ENCODE measurements at regions not wholly inside any gene's neighbourhood (a gene's known extent, or its start where the extent isn't known, plus 50 kb on each side); places are given as distances from the start of the nearest gene placed in this dataset.

DNA sequence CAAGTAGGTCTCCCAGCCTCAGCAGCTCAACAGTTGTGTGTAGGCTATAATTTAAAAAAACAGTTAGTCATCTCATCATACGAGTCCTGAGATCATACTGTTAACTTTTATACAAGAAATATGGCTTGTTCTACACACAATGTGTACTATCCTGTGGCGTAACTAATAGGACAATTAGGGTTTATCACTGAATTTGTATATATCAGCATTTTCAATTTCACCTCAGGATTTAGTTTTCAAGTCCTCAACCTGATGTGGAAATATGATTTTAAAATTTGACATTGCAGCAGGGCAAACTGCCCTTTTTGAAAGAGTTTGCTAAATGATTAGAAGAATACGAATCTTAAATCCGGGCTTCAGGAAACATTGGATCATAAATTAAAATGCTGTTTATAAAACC, 237.2 kb upstream of the CTBP2 start:
- Histone ChIP-seq H3K9me3 (replicated peaks) (no peaks in the 10 kb centered on the region), H3K36me3 (no peaks in the 10 kb centered on the region)

DNA sequence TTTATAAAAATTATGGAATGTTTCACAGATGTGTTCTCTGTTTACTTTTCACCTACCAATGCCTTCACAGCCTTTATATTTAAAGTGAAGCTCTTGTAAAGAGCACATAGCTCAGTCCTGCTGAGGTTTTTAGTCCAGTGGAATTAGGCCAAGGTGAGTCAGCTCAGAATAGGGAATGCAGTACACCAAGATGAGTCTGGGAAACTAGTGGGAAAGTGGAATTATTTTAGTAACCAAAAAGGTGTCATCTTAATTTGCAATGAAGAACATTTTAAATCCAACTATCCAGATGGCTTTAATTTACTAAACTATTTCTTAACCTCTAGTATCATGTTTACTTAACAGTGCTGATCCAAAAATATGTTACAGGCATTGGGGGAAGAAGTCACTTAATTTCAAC, 236.3 kb upstream of the CTBP2 start:
- Histone ChIP-seq H3K36me3 (no peaks in the 10 kb centered on the region), H3K27me3 (no peaks in the 10 kb centered on the region), H3K9me3 (replicated peaks) (no peaks in the 10 kb centered on the region), H3K4me1 (no peaks in the 10 kb centered on the region), H3K27ac (no peak overlapping the region), H3K4me3 (no peak overlapping the region)
- DNase-seq, result no peak

More for the DNA sequence above, 237.2 kb upstream of the CTBP2 start:
- DNase-seq, result no peak
- no peaks in the 10 kb centered on the region for H3K4me1 ChIP-seq
- no peak overlapping the region for H3K4me3 ChIP-seq
- no peak overlapping the region for H3K27ac ChIP-seq
- no peaks in the 10 kb centered on the region for H3K27me3 ChIP-seq

DNA sequence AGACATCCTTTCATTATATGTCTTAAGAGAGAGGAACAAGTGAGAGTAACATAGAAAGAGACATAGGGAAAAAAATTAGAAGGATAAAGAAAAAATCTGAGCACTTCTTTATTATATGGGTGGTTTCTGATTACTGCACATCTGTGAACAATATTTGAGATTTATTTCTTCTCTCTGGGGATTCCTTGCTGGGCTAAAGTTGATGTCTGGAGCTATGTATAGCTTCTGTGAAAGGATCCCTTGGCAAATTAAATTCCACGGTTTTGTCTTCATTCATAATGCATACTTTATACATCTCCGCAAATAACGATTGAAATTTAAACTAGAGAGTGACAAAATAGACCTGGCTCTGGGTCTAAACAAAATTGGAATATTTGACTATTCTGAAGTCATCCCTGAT, 232.2 kb upstream of the CTBP2 start:
- Histone ChIP-seq H3K9me3 (replicated peaks) (no peaks in the 10 kb centered on the region), H3K4me3 (no peak overlapping the region), H3K27ac (no peak overlapping the region), H3K36me3 (no peaks in the 10 kb centered on the region), H3K27me3 (no peaks in the 10 kb centered on the region), H3K4me1 (no peaks in the 10 kb centered on the region)
- no peak for DNase-seq

DNA sequence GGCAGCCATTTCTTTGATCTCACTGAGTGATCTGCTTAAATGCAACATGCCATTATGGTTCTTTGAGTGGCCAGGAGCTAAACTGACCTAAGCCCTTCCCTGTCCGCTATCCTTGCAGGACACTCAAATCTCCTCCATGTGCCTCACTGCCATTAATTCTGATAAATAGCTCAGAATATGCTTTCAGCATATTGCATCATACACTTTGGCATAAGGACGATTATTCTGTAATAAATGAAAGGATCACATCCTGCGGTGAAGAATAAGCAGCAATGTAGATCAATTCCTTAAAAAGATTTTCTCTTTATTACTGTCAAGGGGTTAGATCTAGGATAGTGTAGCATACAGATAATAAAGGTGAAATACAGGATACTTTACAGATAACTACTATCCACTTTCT, 231.8 kb upstream of the CTBP2 start:
- Histone ChIP-seq H3K9me3 (replicated peaks) (no peaks in the 10 kb centered on the region), H3K27me3 (no peaks in the 10 kb centered on the region), H3K27ac (no peak overlapping the region), H3K36me3 (no peaks in the 10 kb centered on the region), H3K4me3 (no peak overlapping the region), H3K4me1 (no peaks in the 10 kb centered on the region)
- no peak for DNase-seq

DNA sequence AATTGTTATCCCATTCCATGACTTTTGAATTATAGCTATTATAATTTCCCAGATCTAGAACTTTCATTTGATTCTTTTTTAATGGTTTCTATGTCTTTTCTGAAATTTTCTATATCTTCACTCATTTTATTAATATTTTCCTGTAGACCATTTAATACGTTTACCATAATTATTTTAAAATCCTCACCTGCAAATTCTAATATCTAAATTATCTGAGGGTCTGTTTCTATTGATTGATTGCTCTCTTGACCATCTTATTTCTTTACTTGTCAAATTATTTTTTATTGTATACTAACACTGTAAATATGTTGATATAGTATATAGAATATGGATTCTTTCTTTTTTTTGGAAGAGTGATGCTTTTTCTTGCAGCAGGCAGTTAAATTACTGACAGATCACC, 229.3 kb upstream of the CTBP2 start:
- DNase-seq, result no peak
- no peaks in the 10 kb centered on the region for H3K36me3 ChIP-seq
- H3K4me3 ChIP-seq, result no peak overlapping the region
- H3K27ac ChIP-seq, result no peak overlapping the region
- no peaks in the 10 kb centered on the region for H3K9me3 ChIP-seq (replicated peaks)
- H3K27me3 ChIP-seq, result no peaks in the 10 kb centered on the region
- no peaks in the 10 kb centered on the region for H3K4me1 ChIP-seq

DNA sequence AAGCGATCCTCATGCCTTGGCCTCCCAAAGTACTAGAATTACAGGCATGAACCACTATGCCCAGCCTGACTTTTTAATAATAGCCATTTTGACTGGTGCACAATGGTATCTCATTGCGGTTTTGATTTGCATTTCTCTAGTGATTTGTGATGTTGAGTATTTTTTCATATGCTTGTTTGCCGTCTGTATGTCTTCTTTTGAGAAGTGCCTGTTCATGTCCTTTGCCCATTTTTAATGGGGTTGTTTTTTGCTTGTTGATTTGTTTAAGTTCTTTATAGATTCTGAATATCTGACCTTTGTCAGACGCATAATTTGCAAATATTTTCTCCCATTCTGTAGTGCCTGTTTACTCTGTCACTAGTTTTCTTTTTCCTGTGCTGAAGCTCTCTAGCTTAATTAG, 219.2 kb upstream of the CTBP2 start:
- no peaks in the 10 kb centered on the region for H3K9me3 ChIP-seq (replicated peaks)
- no peaks in the 10 kb centered on the region for H3K36me3 ChIP-seq
- H3K27me3 ChIP-seq, result no peaks in the 10 kb centered on the region
- no peak overlapping the region for H3K4me3 ChIP-seq
- H3K4me1 ChIP-seq, result no peaks in the 10 kb centered on the region
- no peak overlapping the region for H3K27ac ChIP-seq
- no peak for DNase-seq

DNA sequence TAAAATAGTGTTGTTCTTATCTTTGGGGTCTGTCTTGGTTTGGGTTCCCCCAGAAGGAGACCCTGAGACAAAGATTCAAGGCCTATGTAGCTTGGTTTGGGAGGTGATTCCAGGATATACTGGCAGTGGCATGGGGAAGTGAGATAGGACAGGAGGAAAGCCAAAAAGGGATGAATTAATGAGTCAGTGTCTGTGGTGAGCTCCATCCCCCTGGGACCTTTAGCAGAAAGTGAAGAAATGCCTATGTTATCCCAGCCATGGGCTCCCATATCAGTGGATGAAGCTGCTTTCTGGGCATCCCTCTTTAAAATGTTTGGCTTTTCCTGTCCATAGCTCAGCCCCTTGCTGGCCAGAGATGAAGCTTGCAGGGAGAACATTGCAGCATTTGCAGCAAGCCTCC, 217.0 kb upstream of the CTBP2 start:
- H3K36me3 ChIP-seq, result no peaks in the 10 kb centered on the region
- H3K4me3 ChIP-seq, result no peak overlapping the region
- DNase-seq, result no peak
- no peak overlapping the region for H3K27ac ChIP-seq
- H3K27me3 ChIP-seq, result no peaks in the 10 kb centered on the region
- H3K4me1 ChIP-seq, result no peaks in the 10 kb centered on the region
- H3K9me3 ChIP-seq (replicated peaks), result no peaks in the 10 kb centered on the region

DNA sequence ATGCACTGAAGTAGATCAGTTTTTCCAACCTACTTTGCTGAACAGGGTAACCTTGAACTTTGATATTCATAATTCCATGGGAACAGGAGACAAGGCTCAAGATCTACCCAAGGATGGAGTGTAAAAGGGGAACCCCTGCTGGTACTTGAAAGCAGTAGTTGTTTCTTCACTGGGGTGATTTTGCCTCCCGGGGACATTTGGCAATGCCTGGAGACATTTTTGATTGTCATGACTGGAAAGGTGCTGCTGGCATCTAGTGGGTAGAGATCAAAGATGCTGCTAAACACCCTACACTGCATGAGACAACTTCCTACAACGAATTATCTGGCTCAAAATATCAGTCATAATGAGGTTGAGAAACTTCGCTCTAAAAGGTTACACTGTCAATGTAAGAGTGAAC, 214.8 kb upstream of the CTBP2 start:
- Histone ChIP-seq H3K4me3 (no peak overlapping the region), H3K27ac (no peak overlapping the region), H3K27me3 (no peaks in the 10 kb centered on the region), H3K36me3 (no peaks in the 10 kb centered on the region), H3K4me1 (no peaks in the 10 kb centered on the region), H3K9me3 (replicated peaks) (no peaks in the 10 kb centered on the region)
- DNase-seq, result peak in 1 of 2 experiments; percentile 14

DNA sequence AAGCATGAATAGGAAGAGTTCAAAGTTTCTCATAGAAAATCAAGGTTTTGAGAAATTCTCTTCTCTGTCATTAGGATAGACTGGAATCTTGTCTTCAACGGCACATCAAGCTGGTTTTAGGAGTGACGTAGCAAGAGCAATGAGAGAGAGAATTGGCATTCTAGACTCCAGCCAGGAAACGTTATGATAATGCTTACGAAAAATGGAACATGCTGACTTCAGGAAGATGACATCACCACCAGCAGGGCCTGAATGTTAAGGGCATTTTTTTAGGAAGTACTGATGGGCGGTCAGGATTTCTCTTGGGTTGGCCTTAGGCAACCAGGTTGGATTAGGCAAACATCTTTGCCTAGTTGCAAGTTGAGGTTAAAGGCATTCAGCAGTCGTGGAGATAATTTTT, 213.2 kb upstream of the CTBP2 start:
- Histone ChIP-seq H3K27me3 (no peaks in the 10 kb centered on the region), H3K4me1 (no peaks in the 10 kb centered on the region), H3K4me3 (no peak overlapping the region), H3K9me3 (replicated peaks) (no peaks in the 10 kb centered on the region), H3K27ac (no peak overlapping the region), H3K36me3 (no peaks in the 10 kb centered on the region)
- no peak for DNase-seq

DNA sequence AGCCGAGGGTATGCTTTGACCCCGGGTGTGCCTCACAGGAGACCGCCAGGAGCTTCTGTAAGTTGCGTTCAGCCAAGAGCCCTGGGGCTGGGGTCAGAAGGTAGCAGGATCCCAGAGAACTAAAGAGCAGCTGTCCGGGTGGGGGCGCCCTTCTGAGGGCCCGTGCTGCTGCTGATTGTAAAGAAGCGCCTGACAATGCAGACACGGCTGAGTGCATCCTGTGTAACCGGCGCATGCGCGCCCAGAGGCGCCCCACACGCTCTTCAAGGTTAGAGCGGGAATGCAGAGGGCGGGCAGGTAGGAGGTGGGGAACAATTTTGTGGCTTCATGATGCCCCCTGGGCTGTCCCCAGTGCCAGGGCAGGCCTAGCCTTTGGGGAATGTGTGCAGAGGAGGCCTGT, 210.2 kb upstream of the CTBP2 start:
- Histone ChIP-seq H3K9me3 (replicated peaks) (no peaks in the 10 kb centered on the region), H3K4me1 (no peaks in the 10 kb centered on the region), H3K36me3 (no peaks in the 10 kb centered on the region), H3K27ac (no peak overlapping the region), H3K4me3 (no peak overlapping the region), H3K27me3 (no peaks in the 10 kb centered on the region)
- peak in 1 of 2 experiments; percentile 2 for DNase-seq

DNA sequence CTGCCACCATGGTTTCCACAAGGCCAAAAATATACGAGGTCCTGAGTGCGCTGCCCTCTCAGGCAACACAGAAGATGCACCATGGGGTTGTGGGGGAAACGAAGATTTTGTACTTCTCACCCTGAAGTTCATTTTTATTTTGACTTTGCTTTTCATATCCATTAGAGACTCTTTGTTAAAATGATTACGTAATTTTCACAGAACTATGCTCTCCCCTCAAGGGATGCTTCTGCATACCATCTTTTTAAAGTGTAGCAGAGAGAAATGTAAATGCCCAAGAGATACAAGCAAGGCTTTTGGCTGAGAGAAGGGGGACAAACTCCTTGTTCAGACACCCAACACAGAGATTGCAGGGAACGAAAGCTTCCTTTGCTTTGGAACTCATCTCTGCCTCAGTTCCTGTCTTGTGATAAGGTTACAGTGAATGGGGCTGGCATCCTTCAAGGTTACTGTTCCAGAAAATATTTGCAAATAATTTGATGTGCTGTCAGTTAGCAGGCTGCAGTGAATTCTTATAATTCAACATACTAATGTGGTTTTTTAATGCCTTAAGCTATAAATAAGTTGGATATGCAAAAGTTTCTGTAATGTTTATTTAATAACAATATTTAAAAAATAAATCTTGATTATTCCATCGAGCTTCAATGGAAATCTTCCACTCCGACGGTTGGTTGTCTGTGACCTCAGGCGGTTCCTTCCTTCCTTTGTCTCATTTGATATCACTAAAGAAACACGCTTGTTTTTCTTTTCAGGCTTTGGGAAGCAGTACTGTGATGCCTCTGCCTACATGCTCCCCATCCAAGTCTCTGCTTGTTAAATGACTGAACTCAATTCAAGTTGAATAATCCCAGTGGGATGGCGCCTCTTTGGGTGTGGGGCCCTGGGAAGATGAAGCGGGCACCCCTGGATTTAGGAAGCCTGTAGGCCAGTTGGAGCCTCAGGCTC, 209.3 kb upstream of the CTBP2 start:
- DNase-seq, result no peak
- no peak overlapping the region for H3K4me3 ChIP-seq
- no peak overlapping the region for H3K27ac ChIP-seq
- H3K27me3 ChIP-seq, result no peaks in the 10 kb centered on the region
- H3K36me3 ChIP-seq, result no peaks in the 10 kb centered on the region
- no peaks in the 10 kb centered on the region for H3K4me1 ChIP-seq
- H3K9me3 ChIP-seq (replicated peaks), result no peaks in the 10 kb centered on the region

DNA sequence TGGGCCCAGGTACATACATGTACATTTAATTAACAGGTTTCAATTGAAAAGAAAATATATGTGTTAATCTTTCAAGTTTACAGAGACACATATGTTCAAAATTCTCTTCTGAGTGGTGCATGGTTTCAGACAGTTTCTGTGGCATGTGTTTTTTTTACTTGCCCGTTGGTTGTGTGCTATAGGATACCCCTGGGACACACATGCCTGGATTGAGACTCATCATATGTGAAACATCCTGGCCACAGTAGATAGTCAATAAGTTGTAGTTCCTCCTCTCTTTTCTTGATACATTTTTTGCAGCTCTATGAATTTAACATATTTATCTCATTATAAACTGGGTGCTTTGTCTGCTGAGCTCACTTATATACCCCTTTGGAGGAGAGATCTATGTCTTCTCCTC, 207.8 kb upstream of the CTBP2 start:
- no peak for DNase-seq

DNA sequence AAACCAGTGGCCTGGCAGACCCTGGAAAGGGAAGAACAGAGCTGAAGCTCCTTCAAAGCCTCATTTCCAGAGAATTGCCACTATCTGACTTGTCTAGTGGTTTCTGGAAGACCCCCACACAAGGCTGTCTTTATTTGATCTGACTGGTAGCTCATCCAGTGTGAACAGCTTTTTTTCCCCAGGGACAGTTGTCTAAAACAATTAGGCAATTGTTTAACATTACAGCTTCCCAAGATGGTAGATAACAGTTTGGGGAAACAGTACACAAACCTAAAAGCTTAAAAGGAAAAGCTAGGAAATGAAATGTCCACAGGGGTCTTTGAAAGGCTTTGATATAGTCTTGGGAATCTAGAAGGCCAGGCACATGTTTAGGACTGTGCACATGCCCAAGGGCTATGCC, 203.4 kb upstream of the CTBP2 start:
- no peaks in the 10 kb centered on the region; the same call in 1 of the 2 replicates for H3K27me3 ChIP-seq
- peak in 1 of 2 experiments; percentile 1 for DNase-seq
- no peak overlapping the region for H3K27ac ChIP-seq
- H3K4me1 ChIP-seq, result no peaks in the 10 kb centered on the region
- no peaks in the 10 kb centered on the region for H3K36me3 ChIP-seq
- no peak overlapping the region for H3K4me3 ChIP-seq
- H3K9me3 ChIP-seq (replicated peaks), result no peaks in the 10 kb centered on the region

More for the DNA sequence above, 207.8 kb upstream of the CTBP2 start:
- Histone ChIP-seq H3K4me3 (no peak overlapping the region), H3K4me1 (no peaks in the 10 kb centered on the region), H3K36me3 (no peaks in the 10 kb centered on the region), H3K27me3 (no peaks in the 10 kb centered on the region; the same call in 1 of the 2 replicates), H3K27ac (no peak overlapping the region), H3K9me3 (replicated peaks) (no peaks in the 10 kb centered on the region)

DNA sequence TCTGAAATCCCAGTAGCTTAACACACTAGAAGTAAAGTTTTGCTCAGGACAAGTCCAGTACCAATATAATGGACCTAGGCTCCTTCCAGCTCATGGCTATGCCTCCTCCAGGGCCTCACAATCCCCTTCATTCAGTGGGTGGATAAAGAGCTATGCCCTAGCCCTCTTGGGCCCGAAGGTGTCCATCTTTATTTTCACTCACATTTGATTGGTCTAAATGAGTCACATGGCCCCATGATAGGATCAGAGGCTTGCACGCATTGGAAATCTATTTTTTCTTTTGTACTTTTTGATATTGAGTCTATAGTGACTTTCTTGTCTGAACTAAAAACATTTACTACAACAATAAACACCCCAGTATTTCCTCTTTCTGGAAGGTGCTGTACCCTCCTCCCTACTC, 202.6 kb upstream of the CTBP2 start:
- Histone ChIP-seq H3K9me3 (replicated peaks) (no peaks in the 10 kb centered on the region), H3K27me3 (no peaks in the 10 kb centered on the region; the same call in 1 of the 2 replicates), H3K36me3 (no peaks in the 10 kb centered on the region), H3K4me3 (no peak overlapping the region), H3K27ac (no peak overlapping the region), H3K4me1 (no peaks in the 10 kb centered on the region)
- no peak for DNase-seq

DNA sequence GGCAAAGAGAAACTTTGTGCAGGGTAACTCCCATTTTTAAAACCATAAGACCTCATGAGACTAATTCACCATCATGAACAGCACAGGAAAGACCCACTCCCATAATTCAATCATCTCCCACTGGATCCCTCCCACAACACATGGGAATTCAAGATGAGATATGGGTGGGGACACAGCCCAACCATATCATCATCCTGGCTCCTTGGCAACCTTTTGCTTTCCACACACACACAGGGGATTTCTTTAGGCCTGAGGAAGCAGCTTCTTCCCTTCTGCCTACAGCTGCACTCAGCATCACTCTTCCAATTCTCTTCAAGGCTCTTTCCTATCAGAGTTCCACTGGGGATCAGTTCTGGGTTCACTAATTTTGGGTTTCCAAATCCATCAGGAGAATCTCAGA, 199.0 kb upstream of the CTBP2 start:
- DNase-seq, result no peak
- Histone ChIP-seq H3K27me3 (no peaks in the 10 kb centered on the region; the same call in 1 of the 2 replicates), H3K36me3 (no peaks in the 10 kb centered on the region), H3K27ac (no peak overlapping the region), H3K4me1 (no peaks in the 10 kb centered on the region), H3K9me3 (replicated peaks) (no peaks in the 10 kb centered on the region), H3K4me3 (no peak overlapping the region)

DNA sequence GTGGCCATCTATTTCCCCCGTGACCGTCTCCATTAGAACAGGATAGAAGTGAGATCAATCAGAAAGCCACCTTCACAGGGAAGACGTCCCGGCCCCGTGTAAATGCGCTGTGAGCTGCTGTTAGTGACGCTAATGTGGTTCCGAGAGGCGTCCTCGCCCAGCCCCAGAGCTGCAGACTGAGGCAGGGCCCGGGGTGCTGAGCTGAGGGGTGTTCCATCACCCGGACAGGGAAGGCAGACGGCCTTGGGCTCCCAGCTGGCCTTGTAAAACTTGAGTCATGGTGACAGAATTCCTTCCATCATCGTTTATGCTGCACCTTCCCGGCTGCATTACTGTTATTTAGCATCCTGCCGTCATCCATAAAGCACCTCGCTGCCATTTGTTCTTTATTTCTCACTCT, 195.3 kb upstream of the CTBP2 start:
- Histone ChIP-seq H3K27ac (no peak overlapping the region), H3K4me3 (no peak overlapping the region), H3K9me3 (replicated peaks) (no peaks in the 10 kb centered on the region), H3K36me3 (no peaks in the 10 kb centered on the region), H3K27me3 (no peaks in the 10 kb centered on the region), H3K4me1 (no peaks in the 10 kb centered on the region)
- DNase-seq, result no peak

Data from SJCRH30 (cell line).